ENCODE measurements at regions not wholly inside any gene's neighbourhood (a gene's known extent, or its start where the extent isn't known, plus 50 kb on each side); places are given as distances from the start of the nearest gene placed in this dataset.

- TF ChIP-seq CTCF (IDR thresholded peaks at IDR 0.05; ENCODE audit: low read depth, low read length, missing input control) (no peak), TAF1 (conservative IDR thresholded peaks at IDR 0.05) (no peak), ZBTB33 (IDR thresholded peaks at IDR 0.05) (no peak), YY1 (IDR thresholded peaks at IDR 0.05) (no peak), REST (IDR thresholded peaks at IDR 0.05) (no peak), ATF3 (IDR thresholded peaks at IDR 0.05) (no peak), GABPA (IDR thresholded peaks at IDR 0.05 in 1 of 2, conservative IDR thresholded peaks at IDR 0.05 in 1 of 2) (no peak), MAX (IDR thresholded peaks at IDR 0.05) (no peak), JUND (IDR thresholded peaks at IDR 0.05) (no peak), RAD21 (IDR thresholded peaks at IDR 0.05) (no peak), SP1 (IDR thresholded peaks at IDR 0.05) (no peak)
Observed at GRCh38 chr1:105585791-105586190, 1470.7 kb upstream of the PRMT6 start.

Measured in liver (tissue), 3 donors.